Keratinocyte (primary cell): ENCODE measurements at regions not wholly inside any gene's neighbourhood (a gene's known extent, or its start where the extent isn't known, plus 50 kb on each side); places are given as distances from the start of the nearest gene placed in this dataset.

Source experiments
- DNase-seq: peaks from one replicate; pipeline ENCODE4 v3.0.0-alpha.2; 2011; ENCODE audit warnings: low read depth, missing footprints, low spot score
- FAIRE-seq: peaks from 2 replicates; lab custom pipeline; 2011; peaks lifted over from hg19 to GRCh38; lab: Jason Lieb, UNC
- H2AFZ ChIP-seq: 2 replicates; pipeline ENCODE4 v1.6.0; 2012; ENCODE audit warnings: low read length, control low read depth, inconsistent platforms; ENCODE audit not compliant: control insufficient read depth
- H3K27ac ChIP-seq: 2 replicates; pipeline ENCODE4 v1.5.1; 2011; ENCODE audit warnings: low read length; ENCODE audit not compliant: control insufficient read depth, insufficient read depth
- H3K27me3 ChIP-seq: 3 replicates; pipeline ENCODE4 v1.6.0; 2011; ENCODE audit warnings: low read length; ENCODE audit not compliant: control insufficient read depth, insufficient read depth; ENCODE audit errors: extremely low read depth
- H3K36me3 ChIP-seq, 2 experiments: 2 replicates in 1 of 2; 3 replicates in 1 of 2; pipeline ENCODE4 v1.5.1; 2011; ENCODE audit warnings: low read length in 2 of 2, mild to moderate bottlenecking in 1 of 2; ENCODE audit not compliant: control insufficient read depth in 2 of 2, insufficient read depth in 2 of 2; ENCODE audit errors: extremely low read depth in 1 of 2
- H3K4me1 ChIP-seq: 3 replicates; pipeline ENCODE4 v1.5.1; 2011; ENCODE audit warnings: low read length; ENCODE audit not compliant: control insufficient read depth, insufficient read depth; ENCODE audit errors: extremely low read depth
- H3K4me2 ChIP-seq: 3 replicates; pipeline ENCODE4 v1.6.0; 2011; ENCODE audit warnings: low read depth, low read length; ENCODE audit not compliant: control insufficient read depth, insufficient read depth; ENCODE audit errors: extremely low read depth
- H3K4me3 ChIP-seq, 3 experiments: fragments of 200-600 bp in 1 of 3; sonication (generic) in 1 of 3; 2 replicates in 2 of 3; 3 replicates in 1 of 3; pipeline ENCODE4 v1.5.1; 2011 to 2016; ENCODE audit warnings: low read length in 3 of 3, mild to moderate bottlenecking in 3 of 3, control low read depth in 2 of 3, inconsistent platforms in 1 of 3, low read depth in 1 of 3, mixed read lengths in 1 of 3, mixed run types in 1 of 3, moderate library complexity in 1 of 3; ENCODE audit not compliant: control insufficient read depth in 2 of 3, insufficient read depth in 2 of 3; ENCODE audit errors: extremely low read depth in 1 of 3
- H3K79me2 ChIP-seq: 2 replicates; pipeline ENCODE4 v1.6.0; 2012; ENCODE audit warnings: low read length; ENCODE audit not compliant: control insufficient read depth, insufficient read depth
- H3K9ac ChIP-seq: 3 replicates; pipeline ENCODE4 v1.6.0; 2011; ENCODE audit warnings: low read length; ENCODE audit not compliant: control insufficient read depth, insufficient read depth; ENCODE audit errors: extremely low read depth
- H3K9me1 ChIP-seq: 3 replicates; pipeline ENCODE4 v1.6.0; 2011; ENCODE audit warnings: low read length; ENCODE audit not compliant: control insufficient read depth, insufficient read depth; ENCODE audit errors: extremely low read depth
- H3K9me3 ChIP-seq: 2 replicates; pipeline ENCODE4 v1.5.1; 2012; ENCODE audit warnings: low read depth, low read length; ENCODE audit not compliant: control insufficient read depth
- H4K20me1 ChIP-seq: 3 replicates; pipeline ENCODE4 v1.6.0; 2011; ENCODE audit warnings: low read length; ENCODE audit not compliant: control insufficient read depth, insufficient read depth; ENCODE audit errors: extremely low read depth
- CTCF ChIP-seq, 3 experiments: IDR thresholded peaks in 1 of 3; conservative IDR thresholded peaks in 1 of 3; optimal IDR thresholded peaks in 1 of 3; 2 replicates in 2 of 3; 3 replicates in 1 of 3; pipeline versions ENCODE3 to v1.5.1; 2011; ENCODE audit warnings: low read length in 3 of 3, mild to moderate bottlenecking in 3 of 3, moderate library complexity in 2 of 3, control low read depth in 1 of 3, inconsistent platforms in 1 of 3; ENCODE audit not compliant: insufficient read depth in 2 of 3; ENCODE audit errors: extremely low read depth in 1 of 3
- EZH2 ChIP-seq: IDR thresholded peaks from one replicate; pipeline ENCODE4 v1.6.1; 2012; ENCODE audit warnings: inconsistent platforms, mild to moderate bottlenecking, low read length, moderate library complexity
- dilution Hi-C: fragments of 300-500 bp; cut with MboI; formaldehyde crosslinking; loops from one replicate; pipeline ENCODE4 v1.7.0; 2020; ENCODE audit warnings: low sequenced_read_pairs; ENCODE audit not compliant: extremely low pct_ligation_motif_present

- H3K9me1 ChIP-seq: no peaks in the 10 kb centered on the region
- no peak overlapping the region for H3K9ac ChIP-seq
- H3K9me3 ChIP-seq: no peaks in the 10 kb centered on the region
- no peaks in the 10 kb centered on the region for H4K20me1 ChIP-seq
- H3K27me3 ChIP-seq: no peaks in the 10 kb centered on the region
- H3K4me1 ChIP-seq: no peaks in the 10 kb centered on the region
- no peaks in the 10 kb centered on the region for H3K79me2 ChIP-seq
- dilution Hi-C loops: no loop called here
- no peak overlapping the region for H3K4me2 ChIP-seq
- FAIRE-seq: no peak
- no peaks in the 10 kb centered on the region for H3K36me3 ChIP-seq
- no peak overlapping the region for H2AFZ ChIP-seq
- H3K4me3 ChIP-seq: no peak overlapping the region
- no peak for TF ChIP-seq EZH2
- TF ChIP-seq CTCF (optimal IDR thresholded peaks at IDR 0.05 in 1 of 3, IDR thresholded peaks at IDR 0.05 in 1 of 3, conservative IDR thresholded peaks at IDR 0.05 in 1 of 3; ENCODE audit: extremely low read depth in 1 of 3, insufficient read depth in 2 of 3, low read length in 3 of 3): no peak
- H3K27ac ChIP-seq: no peak overlapping the region
- no peak for DNase-seq
Measured at GRCh38 chr3:106392915-106393314, 524.1 kb upstream of the CBLB start.

- no peak overlapping the region for H3K9ac ChIP-seq
- no peaks in the 10 kb centered on the region for H3K36me3 ChIP-seq
- no peak for TF ChIP-seq CTCF (optimal IDR thresholded peaks at IDR 0.05 in 1 of 3, IDR thresholded peaks at IDR 0.05 in 1 of 3, conservative IDR thresholded peaks at IDR 0.05 in 1 of 3; ENCODE audit: extremely low read depth in 1 of 3, insufficient read depth in 2 of 3, low read length in 3 of 3)
- no peak for TF ChIP-seq EZH2
- no peak for FAIRE-seq
- no peak for DNase-seq
- no peak overlapping the region for H3K4me2 ChIP-seq
- no peak overlapping the region for H2AFZ ChIP-seq
- H3K9me3 ChIP-seq: no peaks in the 10 kb centered on the region
- H3K9me1 ChIP-seq: no peaks in the 10 kb centered on the region
- no peaks in the 10 kb centered on the region for H4K20me1 ChIP-seq
- H3K79me2 ChIP-seq: no peaks in the 10 kb centered on the region
- H3K27me3 ChIP-seq: no peaks in the 10 kb centered on the region
- dilution Hi-C loops: no loop called here
- H3K4me3 ChIP-seq: no peak overlapping the region
- H3K27ac ChIP-seq: no peak overlapping the region
- no peaks in the 10 kb centered on the region for H3K4me1 ChIP-seq
Measured at GRCh38 chr3:106397006-106397405, 528.2 kb upstream of the CBLB start.
